ENCODE measurements at regions not wholly inside any gene's neighbourhood (a gene's known extent, or its start where the extent isn't known, plus 50 kb on each side); places are given as distances from the start of the nearest gene placed in this dataset.

- TF ChIP-seq, protein P1, sequence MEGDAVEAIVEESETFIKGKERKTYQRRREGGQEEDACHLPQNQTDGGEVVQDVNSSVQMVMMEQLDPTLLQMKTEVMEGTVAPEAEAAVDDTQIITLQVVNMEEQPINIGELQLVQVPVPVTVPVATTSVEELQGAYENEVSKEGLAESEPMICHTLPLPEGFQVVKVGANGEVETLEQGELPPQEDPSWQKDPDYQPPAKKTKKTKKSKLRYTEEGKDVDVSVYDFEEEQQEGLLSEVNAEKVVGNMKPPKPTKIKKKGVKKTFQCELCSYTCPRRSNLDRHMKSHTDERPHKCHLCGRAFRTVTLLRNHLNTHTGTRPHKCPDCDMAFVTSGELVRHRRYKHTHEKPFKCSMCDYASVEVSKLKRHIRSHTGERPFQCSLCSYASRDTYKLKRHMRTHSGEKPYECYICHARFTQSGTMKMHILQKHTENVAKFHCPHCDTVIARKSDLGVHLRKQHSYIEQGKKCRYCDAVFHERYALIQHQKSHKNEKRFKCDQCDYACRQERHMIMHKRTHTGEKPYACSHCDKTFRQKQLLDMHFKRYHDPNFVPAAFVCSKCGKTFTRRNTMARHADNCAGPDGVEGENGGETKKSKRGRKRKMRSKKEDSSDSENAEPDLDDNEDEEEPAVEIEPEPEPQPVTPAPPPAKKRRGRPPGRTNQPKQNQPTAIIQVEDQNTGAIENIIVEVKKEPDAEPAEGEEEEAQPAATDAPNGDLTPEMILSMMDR (IDR thresholded peaks at IDR 0.05; ENCODE audit: low read depth, low read length, poor library complexity, severe bottlenecking): no peak
- TF ChIP-seq EZH2phosphoT487 (IDR thresholded peaks at IDR 0.05; ENCODE audit: borderline replicate concordance, low read length): no peak
Measured at GRCh38 chr7:13540429-13540828, 449.0 kb downstream of the ETV1 start.

All from DOHH2 (cell line).